ENCODE measurements at regions not wholly inside any gene's neighbourhood (a gene's known extent, or its start where the extent isn't known, plus 50 kb on each side); places are given as distances from the start of the nearest gene placed in this dataset.

DNA sequence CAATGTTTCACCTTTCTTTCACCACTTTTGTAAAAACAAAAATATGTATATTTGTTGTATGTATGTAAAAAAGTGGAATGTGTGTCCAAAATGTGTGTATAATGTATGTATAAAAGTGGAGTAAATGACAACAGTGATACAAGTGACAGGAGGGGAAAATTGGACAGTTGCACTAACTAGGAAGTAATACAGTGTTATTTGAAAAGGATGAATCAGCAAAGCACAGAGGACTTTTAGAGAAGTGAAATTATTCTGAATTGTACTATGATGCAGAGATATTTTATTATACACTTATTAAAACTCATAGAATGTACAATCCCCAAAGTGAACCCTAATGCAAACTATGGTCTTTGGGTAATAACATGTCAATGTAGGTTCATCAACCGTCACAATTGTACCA is 331.3 kb upstream of the CNTNAP5 start:
- no peaks in the 10 kb centered on the region for H3K36me3 ChIP-seq

DNA sequence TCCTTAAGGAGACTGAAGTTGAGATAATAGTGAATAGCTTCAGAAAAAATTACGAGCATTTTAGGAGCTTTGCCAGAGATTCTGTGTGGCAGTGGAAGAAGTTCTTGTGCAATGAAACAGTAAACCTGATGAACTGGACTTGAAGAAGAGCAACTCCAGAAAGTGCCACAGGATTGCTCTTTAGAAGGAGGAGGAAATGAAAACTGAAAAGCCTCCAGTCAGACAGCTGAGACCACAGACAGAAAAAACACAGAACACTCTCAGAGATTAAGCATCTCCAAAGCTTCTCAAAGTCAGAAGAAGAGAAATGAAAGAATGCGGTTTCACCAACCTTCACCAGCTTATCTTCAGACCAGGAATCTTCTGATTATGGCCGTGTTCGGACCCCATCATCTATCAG is 329.7 kb upstream of the CNTNAP5 start:
- H3K4me3 ChIP-seq, result no peak overlapping the region
- H3K27ac ChIP-seq, result no peak overlapping the region
- TF ChIP-seq, protein P1, sequence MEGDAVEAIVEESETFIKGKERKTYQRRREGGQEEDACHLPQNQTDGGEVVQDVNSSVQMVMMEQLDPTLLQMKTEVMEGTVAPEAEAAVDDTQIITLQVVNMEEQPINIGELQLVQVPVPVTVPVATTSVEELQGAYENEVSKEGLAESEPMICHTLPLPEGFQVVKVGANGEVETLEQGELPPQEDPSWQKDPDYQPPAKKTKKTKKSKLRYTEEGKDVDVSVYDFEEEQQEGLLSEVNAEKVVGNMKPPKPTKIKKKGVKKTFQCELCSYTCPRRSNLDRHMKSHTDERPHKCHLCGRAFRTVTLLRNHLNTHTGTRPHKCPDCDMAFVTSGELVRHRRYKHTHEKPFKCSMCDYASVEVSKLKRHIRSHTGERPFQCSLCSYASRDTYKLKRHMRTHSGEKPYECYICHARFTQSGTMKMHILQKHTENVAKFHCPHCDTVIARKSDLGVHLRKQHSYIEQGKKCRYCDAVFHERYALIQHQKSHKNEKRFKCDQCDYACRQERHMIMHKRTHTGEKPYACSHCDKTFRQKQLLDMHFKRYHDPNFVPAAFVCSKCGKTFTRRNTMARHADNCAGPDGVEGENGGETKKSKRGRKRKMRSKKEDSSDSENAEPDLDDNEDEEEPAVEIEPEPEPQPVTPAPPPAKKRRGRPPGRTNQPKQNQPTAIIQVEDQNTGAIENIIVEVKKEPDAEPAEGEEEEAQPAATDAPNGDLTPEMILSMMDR (IDR thresholded peaks at IDR 0.05), result no peak
- H3K4me1 ChIP-seq, result no peaks in the 10 kb centered on the region
- ATAC-seq (no peak), DNase-seq (no peak)
- H3K36me3 ChIP-seq, result no peaks in the 10 kb centered on the region
- H3K27me3 ChIP-seq, result no peaks in the 10 kb centered on the region
- no peaks in the 10 kb centered on the region for H3K9me3 ChIP-seq
- intact Hi-C loops (cut with DNase I), result no loop called here

More for the DNA sequence above, 331.3 kb upstream of the CNTNAP5 start:
- TF ChIP-seq, protein P1 (IDR thresholded peaks at IDR 0.05), result no peak
- intact Hi-C loops (cut with DNase I), result no loop called here
- no peak overlapping the region for H3K27ac ChIP-seq
- no peaks in the 10 kb centered on the region for H3K4me1 ChIP-seq
- H3K9me3 ChIP-seq, result no peaks in the 10 kb centered on the region
- no peak overlapping the region for H3K4me3 ChIP-seq
- DNase-seq, result no peak
- no peaks in the 10 kb centered on the region for H3K27me3 ChIP-seq
- no peak for ATAC-seq

DNA sequence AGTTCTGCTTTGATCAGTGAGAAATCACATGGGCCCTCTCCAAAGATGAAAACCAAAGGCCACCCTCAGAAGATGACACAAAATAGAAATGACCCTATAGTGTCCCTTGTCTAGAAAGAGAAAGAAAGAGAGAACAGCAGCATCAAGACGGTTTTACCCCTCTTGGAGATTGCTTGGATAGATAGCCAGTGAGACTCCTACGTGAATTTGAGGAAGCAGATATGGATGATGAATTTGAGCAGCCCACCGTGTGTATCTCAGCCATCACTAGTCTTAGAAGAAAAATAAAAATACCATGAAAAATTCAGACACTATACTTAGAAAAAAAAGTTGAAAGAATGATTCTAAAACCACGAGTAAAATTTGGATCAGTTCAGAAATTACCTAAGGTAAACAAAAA is 329.1 kb upstream of the CNTNAP5 start:
- Histone ChIP-seq H3K27ac (no peak overlapping the region), H3K9me3 (no peaks in the 10 kb centered on the region), H3K4me3 (no peak overlapping the region), H3K27me3 (no peaks in the 10 kb centered on the region), H3K36me3 (no peaks in the 10 kb centered on the region), H3K4me1 (no peaks in the 10 kb centered on the region)
- TF ChIP-seq, protein P1 (IDR thresholded peaks at IDR 0.05), result no peak
- intact Hi-C loops (cut with DNase I), result no loop called here
- DNase-seq, result no peak
- no peak for ATAC-seq

DNA sequence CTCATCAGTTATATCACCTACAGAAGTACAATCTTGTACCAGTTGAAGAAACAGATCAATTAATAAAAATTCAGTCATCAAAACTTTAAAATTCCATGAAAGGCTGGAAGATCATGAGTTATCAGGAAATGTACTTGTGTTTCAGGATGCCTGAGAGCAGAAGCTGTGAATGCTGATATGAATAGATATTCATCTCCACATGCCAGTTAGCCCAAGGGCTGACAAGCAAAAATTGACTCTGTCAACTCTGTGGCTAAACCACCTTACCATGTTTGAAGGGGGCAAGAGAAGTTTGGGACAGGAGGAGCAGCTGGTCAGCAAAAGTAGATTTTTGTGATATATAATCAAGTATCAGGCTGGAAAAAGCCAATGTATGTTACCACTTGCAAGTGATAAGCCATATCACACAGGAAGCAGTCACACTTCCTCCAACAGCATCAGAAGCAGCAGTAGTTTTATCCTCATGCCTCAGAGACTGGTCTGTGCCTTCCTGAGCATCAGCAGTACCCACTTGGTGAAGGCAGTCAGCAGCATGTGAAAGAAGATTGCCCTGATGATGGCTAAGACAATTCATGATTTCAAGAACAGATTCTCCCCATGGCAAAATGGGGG is 328.2 kb upstream of the CNTNAP5 start:
- DNase-seq (no peak), ATAC-seq (no peak)
- Histone ChIP-seq H3K9me3 (no peaks in the 10 kb centered on the region), H3K36me3 (no peaks in the 10 kb centered on the region), H3K27ac (no peak overlapping the region), H3K4me1 (no peaks in the 10 kb centered on the region), H3K27me3 (no peaks in the 10 kb centered on the region), H3K4me3 (no peak overlapping the region)
- TF ChIP-seq, protein P1 (IDR thresholded peaks at IDR 0.05), result no peak
- intact Hi-C loops (cut with DNase I), result no loop called here

DNA sequence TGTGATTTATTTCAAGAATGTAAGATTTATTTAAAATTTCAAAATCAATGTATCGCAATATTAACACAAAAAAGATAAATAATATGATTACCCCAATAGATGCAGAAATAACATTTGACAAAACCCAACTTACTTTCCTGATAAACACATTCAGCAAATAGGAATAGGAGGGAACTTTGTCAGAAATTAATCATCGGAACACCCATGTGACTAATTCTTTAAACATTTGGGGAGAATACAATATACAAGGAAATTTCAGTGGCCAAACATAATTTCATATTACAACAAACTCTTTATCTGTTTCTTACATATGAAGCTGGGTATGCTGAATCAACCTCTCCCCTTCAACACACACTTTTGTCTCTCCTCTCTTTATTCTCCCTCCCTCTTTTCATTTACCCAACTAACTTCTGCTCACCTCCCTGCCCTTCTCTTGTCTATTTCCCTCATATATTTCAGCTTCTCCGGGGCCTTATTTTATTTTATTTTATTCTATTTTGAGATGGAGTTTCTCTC is 309.6 kb upstream of the CNTNAP5 start:
- ATAC-seq (no peak), DNase-seq (no peak)
- Histone ChIP-seq H3K4me3 (no peak overlapping the region), H3K9me3 (no peaks in the 10 kb centered on the region), H3K27ac (no peak overlapping the region), H3K27me3 (no peaks in the 10 kb centered on the region), H3K36me3 (no peaks in the 10 kb centered on the region), H3K4me1 (no peaks in the 10 kb centered on the region)
- intact Hi-C loops (cut with DNase I), result no loop called here
- TF ChIP-seq, protein P1 (IDR thresholded peaks at IDR 0.05), result no peak
